ENCODE measurements at regions not wholly inside any gene's neighbourhood (a gene's known extent, or its start where the extent isn't known, plus 50 kb on each side); places are given as distances from the start of the nearest gene placed in this dataset.

GRCh38 chr4:188554413-188554812, 415.2 kb downstream of the TRIML1 start:
- no peak for DNase-seq (ENCODE audit: low read depth)

GRCh38 chr4:188573104-188573503, 433.9 kb downstream of the TRIML1 start:
- DNase-seq (ENCODE audit: low read depth) = no peak

- DNase-seq (ENCODE audit: low read depth) = no peak
Measured at GRCh38 chr4:188578657-188579056, 439.4 kb downstream of the TRIML1 start.

- DNase-seq (ENCODE audit: low read depth) = no peak
Measured at GRCh38 chr4:188596021-188596420, 456.8 kb downstream of the TRIML1 start.

GRCh38 chr4:188603646-188604045, 464.4 kb downstream of the TRIML1 start:
- DNase-seq (ENCODE audit: low read depth) = no peak

- DNase-seq (ENCODE audit: low read depth) = no peak
Measured at GRCh38 chr4:188606635-188607034, 467.4 kb downstream of the TRIML1 start.

- no peak for DNase-seq (ENCODE audit: low read depth)
Measured at GRCh38 chr4:188611143-188611542, 471.9 kb downstream of the TRIML1 start.

- no peak for DNase-seq (ENCODE audit: low read depth)
Measured at GRCh38 chr4:188612659-188613058, 473.4 kb downstream of the TRIML1 start.

- DNase-seq (ENCODE audit: low read depth) = no peak
Measured at GRCh38 chr4:188613976-188614375, 474.7 kb downstream of the TRIML1 start.

GRCh38 chr4:188619456-188620149, 480.4 kb downstream of the TRIML1 start:
- no peak for DNase-seq (ENCODE audit: low read depth)

GRCh38 chr4:188620608-188621007, 481.4 kb downstream of the TRIML1 start:
- no peak for DNase-seq (ENCODE audit: low read depth)

GRCh38 chr4:188623314-188623854, 484.1 kb downstream of the TRIML1 start:
- DNase-seq (ENCODE audit: low read depth) = no peak

GRCh38 chr4:188624370-188624769, 485.1 kb downstream of the TRIML1 start:
- DNase-seq (ENCODE audit: low read depth) = no peak

GRCh38 chr4:188627892-188628291, 488.7 kb downstream of the TRIML1 start:
- no peak for DNase-seq (ENCODE audit: low read depth)

- DNase-seq (ENCODE audit: low read depth) = no peak
Measured at GRCh38 chr4:188639479-188640100, 500.3 kb downstream of the TRIML1 start.

GRCh38 chr4:188647820-188648370, 508.7 kb downstream of the TRIML1 start:
- DNase-seq (ENCODE audit: low read depth) = no peak

GRCh38 chr4:188649635-188650034, 510.4 kb downstream of the TRIML1 start:
- no peak for DNase-seq (ENCODE audit: low read depth)

- DNase-seq (ENCODE audit: low read depth) = no peak
Measured at GRCh38 chr4:188650516-188650915, 511.3 kb downstream of the TRIML1 start.

- DNase-seq (ENCODE audit: low read depth) = no peak
Measured at GRCh38 chr4:188657365-188657764, 518.1 kb downstream of the TRIML1 start.

GRCh38 chr4:188658958-188659522, 519.8 kb downstream of the TRIML1 start:
- no peak for DNase-seq (ENCODE audit: low read depth)

- no peak for DNase-seq (ENCODE audit: low read depth)
Measured at GRCh38 chr4:188660796-188661195, 521.6 kb downstream of the TRIML1 start.

GRCh38 chr4:188661502-188661901, 522.3 kb downstream of the TRIML1 start:
- DNase-seq (ENCODE audit: low read depth) = no peak

GRCh38 chr4:188663369-188663768, 524.1 kb downstream of the TRIML1 start:
- no peak for DNase-seq (ENCODE audit: low read depth)

Data from fibroblast of the conjunctiva (primary cell).